ENCODE measurements at regions not wholly inside any gene's neighbourhood (a gene's known extent, or its start where the extent isn't known, plus 50 kb on each side); places are given as distances from the start of the nearest gene placed in this dataset.
"Not testable (repeated sequence)": the region's sequence is repeated elsewhere in the genome, so short reads cannot be mapped to it uniquely, and the experiment has no call there.

DNA sequence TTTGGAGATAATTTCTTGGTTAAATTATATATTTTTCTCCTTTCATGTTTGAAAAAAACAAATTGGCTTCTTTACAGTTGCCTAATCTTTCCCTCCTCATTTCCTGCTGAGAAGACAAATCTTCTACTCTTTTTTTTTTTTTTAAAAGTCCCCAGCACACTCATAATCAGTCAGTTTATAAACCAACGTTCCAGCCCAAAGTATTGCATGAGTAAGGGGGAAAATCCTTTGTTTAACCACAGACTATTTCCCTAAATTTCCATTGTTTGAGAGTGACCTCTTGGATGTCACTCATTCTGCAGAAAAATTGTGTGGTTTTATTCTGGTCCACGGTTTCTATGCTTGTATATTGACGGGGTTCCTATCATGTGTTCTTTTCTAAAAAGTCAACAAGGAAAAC, 55.1 kb upstream of the TLR4 start:
- no peak for DNase-seq (ENCODE audit: low spot score)

DNA sequence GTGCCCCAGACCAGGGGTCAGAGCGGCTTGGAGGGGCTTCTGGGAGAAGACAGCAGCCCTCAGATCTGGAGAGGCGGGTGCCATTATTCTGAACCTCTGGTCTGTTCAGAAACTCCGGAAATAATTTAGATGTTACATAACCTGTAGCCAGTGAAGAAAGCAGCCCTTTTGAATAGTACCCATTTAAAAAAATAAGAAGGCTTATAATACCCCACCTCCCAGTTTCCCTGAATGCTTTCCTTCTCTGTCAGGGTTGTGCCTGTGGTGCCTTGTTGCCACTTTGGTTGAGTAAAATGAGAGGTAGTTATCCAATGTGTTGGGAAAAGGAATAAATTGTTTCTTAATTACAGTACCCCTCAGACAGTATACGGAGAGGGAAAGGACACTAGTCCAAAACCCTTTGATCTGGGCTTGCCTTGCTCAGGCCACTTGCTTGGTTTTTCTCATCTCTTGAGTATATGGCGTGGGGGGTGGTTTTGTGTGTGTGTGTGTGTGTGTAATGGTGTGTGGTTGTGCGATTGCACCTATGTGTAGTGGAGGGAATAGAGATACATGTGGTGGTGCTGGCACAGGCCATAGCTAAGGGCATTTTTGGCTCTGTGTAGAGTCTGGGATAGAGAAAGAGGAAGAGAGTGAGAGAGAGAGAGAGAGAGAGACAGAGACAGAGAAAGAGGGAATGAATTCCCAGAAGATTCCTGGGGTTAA, 59.1 kb upstream of the TLR4 start:
- peak; percentile 25 for DNase-seq (ENCODE audit: low spot score)

DNA sequence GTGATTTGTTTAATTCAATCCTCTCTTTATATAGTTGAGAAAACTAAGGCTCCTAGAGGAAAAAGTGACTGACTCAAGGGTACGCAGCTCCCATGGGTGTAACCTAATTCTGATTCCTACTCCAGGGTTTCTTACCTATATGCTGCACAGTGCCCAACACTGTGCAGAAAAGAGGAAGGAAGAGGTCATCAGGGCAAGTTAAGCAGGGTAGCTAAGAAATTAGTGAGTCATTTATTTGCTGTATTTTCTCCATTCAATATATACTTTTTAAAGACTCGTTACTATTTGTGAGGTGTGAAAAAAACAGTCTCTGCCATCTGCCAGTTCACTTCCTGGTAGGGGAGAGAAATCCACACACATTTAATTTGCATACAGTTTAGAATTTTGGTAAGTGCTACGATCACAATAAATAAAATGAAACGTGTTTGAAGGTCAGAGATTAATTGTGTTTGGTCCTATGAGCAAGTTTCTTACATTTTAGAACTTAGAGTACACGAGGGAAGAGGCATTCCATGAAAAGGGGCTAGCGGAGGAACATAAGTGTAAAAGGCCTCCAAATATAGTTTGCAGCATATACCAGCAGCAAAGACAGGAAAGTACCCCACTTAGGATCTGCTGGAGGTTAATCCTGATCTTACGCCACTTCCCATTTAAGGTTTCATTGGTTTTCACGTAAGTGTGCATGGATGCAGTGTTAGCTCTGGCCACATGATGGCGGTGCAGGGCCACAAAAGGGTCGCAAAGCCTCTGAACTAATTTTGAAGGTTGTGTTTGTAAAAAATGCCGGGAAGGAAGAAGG, 59.9 kb upstream of the TLR4 start:
- peak; percentile 86 for DNase-seq (ENCODE audit: low spot score)

DNA sequence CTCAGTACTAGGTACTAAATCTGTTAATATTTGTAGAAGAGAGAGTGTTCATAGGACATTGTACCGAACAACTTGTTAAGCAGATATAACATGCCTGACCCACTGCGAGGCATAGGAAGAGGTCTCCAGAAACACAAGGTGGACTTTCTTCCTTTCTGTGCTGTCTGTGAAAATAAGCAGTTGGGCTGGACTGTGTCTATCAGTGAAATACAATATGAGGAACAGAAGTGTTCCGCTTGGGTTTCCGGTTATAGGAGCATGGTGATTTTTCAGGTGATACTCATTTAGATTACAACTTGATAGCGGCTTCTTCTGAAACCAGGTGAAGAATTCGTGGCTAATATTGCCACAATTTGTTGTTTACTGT, 60.9 kb upstream of the TLR4 start:
- DNase-seq (ENCODE audit: low spot score) = no peak

DNA sequence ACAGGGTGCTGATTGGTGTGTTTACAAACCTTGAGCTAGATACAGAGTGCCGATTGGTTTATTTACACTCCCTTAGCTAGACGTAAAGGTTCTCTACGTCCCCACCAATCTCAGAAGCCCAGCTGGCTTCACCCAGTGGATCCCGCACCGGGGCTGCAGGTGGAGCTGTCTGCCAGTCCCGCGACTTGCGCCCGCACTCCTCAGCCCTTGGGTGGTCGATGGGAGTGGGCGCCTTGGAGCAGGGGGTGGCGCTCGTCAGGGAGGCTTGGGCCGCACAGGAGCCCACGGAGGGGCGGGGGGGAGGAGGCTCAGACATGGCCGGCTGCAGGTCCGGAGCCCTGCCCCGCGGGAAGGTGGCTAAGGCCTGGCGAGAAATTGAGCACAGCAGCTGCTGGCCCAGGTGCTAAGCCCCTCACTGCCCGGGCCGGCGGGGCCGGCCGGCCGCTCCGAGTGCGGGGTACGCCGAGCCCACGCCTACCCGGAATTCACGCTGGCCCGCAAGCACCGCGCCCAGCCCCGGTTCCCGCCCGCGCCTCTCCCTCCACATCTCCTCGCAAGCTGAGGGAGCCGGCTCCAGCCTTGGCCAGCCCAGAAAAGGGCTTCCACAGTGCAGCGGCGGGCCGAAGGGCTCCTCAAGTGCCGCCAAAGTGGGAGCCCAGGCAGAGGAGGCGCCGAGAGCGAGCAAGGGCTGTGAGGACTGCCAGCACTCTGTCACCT, 61.5 kb upstream of the TLR4 start:
- DNase-seq (ENCODE audit: low spot score) = not testable (repeated sequence)

DNA sequence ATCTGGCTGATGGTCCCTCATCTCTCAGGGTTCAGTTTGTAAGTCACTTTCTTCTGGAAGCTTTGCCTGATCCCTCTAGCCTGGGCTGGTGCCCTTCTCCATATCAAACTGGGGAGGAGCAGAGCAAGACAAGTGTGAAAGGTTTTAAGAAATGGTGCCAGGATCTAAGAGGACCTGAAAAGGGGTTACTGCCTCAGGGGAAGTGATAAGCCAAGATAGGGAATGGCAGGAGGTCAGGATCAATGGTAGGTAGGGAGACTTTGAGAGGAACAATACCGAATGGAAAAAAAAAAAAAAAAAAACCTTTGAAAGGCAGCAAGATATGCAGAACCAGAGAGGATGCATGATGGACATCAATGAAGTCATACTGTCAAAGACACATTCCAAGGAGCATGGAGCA, 67.5 kb upstream of the TLR4 start:
- DNase-seq (ENCODE audit: low spot score) = no peak

DNA sequence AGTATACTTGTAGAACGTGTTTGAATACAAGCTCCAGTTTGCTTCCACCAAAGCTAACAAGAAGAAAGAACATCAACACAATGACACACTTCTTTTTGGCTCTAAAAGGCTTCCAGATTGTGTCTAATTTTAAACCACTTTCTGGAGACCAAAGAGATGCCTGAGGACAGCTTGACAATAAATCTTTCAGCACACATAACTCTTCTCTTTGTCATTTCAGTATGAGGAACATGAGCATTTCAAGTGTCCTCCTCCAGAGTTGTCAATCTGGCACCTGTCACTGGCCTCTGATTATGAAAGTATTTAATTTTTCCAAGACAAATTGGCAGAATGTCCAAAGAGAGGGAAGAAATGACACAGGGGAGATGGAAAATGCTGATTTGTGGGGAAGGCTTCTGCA, 79.0 kb upstream of the TLR4 start:
- no peak for DNase-seq (ENCODE audit: low spot score)

DNA sequence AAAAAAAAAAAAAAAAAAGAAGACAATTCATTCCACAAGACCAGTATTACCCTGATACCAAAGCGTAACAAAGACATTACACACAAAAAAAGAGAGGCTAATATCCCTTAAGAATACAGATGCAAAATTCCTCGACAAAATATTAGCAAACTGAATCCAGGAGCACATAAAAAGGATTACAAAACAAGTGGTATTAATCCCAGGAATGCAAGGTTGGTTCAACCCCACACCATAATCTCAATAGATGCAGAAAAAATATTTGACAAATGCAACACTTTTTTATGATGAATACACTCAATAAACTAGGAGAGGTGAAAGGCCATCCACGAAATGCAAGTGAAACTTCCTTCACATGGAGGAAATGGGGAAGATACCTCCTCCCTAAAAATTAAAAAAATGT, 80.1 kb upstream of the TLR4 start:
- DNase-seq (ENCODE audit: low spot score) = no peak

DNA sequence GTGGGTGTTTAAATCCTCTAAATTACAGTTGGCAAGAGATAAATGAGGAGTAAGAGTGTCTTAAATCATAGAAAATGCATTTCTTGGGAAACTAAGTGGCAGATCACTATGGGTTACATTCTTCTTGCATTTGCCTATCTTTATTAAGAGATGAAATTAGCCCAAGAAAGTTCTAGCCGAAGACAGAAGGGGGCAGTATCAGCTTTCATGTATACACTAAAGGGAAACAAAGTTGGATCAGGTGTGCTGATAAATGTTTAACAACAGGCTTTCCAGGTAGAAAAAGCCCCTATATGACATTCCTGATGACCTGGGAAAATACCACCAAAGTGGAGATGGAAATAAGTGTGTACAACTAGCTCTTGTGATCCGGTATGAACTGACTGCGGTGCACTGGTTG, 81.9 kb upstream of the TLR4 start:
- no peak for DNase-seq (ENCODE audit: low spot score)

DNA sequence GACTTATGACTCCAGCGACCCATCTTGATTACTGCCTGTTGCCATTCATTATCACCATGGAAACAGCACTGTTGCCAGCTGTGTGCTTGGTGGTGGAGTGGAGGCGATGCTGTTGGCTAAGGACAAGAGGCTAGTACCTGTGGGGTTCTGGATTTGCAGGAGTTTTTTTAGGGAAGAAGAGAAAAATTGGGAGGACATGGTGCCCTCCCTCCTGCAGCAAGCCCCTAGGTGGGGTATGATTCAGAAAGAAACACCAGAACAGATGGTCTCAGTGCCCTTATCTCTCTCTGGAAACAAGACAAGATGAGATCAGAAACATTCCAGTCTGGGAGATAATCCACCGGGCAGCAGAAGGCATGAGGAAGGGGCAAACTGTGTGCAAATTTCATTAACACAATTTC, 87.8 kb upstream of the TLR4 start:
- DNase-seq (ENCODE audit: low spot score) = no peak

DNA sequence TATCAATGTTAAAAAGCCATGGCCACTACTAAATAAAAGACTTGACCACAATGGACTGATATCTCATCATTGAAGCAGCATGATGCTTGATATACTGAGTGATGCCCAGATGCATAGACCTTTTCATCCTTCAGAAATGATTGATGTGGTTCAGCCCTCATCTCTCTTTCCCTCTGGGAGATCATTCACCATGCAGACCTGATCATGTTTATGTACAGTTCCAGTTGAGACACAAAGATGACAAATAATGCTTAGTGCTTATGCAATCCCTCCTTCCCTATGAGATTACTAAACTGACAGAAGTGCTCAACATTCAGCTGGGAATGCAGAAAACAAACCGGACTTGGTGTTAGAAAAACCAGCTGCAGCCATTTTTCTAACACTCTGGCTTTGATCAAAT, 91.9 kb upstream of the TLR4 start:
- DNase-seq (ENCODE audit: low spot score) = no peak

DNA sequence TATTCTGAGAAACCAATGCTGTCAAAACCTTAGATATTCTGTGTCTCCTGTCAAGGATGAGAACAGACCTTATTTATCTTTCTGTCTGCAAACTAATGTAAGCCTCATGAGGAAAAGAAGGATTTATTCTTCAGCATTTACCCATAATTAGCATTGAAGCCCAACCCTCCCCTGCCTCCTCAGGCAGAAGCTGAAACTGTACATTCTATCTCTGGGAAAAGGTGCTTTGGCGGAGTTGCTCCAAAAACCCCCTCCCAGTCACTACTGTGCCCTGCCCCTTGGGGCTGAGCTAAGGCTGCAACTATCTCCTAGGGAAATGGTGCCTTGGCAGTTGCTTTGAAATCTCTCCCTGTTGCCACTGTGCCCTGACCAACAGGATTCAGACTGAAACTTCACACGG, 106.2 kb upstream of the TLR4 start:
- DNase-seq (ENCODE audit: low spot score) = no peak

DNA sequence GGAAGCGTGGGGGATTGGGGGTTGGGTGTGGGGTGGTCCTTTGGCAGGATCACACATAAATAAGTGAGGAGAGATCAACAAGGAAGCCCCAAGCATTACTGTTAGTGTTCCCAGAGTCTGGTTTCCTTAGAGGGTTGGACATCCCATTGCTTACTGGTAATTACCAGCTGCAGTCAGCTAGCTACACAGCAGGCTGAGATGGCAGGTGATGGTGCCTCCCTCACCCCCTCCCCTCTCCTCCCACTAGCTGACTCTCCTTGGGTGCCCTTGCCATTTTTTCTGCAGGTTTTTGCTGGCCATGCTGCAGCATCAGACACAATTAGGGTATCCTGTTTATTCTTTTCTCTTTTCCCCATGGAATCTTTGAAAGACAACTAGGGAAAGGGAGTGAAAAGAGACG, 107.5 kb upstream of the TLR4 start:
- no peak for DNase-seq (ENCODE audit: low spot score)

DNA sequence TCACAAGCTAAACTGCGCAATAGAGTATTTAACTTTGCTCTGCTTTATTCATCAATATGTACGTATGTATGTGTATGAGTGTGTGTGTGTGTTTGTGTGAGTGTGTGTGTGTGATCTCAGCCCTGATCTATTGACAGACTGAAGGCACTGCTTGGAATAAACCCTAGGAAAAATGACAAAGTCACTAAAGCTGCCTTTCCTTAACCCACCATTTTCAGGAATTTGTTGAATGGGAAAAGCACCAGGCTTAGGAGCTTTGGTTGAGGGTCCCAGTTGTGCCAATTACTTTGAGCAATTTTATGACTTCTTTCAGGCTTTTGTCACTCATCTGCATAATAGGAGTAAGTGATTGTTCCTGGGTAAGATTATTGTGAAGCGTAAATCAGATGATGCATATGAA, 108.6 kb upstream of the TLR4 start:
- no peak for DNase-seq (ENCODE audit: low spot score)

DNA sequence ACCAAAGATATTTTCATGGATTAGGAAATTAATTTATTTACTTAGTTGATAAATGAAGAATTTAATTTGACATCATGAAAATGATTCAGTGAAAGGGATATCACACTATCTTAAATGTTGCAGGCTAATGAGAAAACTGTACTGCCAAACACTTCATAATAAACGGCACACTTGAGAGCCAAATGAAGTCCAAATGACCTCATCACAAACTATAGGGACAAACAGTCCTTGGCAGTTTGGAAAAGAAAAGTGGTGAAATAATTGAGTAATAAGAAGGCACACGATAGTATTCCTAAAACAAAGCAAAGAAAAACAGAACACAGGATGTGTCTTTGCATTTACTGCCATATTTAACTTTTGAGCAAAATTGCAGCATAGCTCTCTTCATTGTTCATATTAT, 116.9 kb upstream of the TLR4 start:
- no peak for DNase-seq (ENCODE audit: low spot score)

DNA sequence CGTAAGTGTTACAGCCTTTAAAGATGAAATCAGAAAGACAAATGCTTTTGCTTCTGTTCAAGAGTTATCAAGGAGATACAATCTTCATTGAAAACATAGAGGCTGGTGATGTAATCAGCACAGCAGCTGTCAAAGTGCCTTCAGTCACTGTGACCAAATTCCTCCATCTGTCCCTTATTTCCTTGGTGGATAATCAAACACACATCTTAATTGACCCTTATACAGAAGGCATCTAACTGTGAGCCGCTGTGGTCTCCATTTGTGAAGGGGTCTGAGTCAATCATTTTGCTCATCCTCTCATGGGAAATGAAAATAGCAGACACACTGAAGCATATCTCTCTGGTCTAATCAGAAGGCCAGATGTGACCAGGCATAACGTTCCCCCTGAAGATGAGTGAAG, 130.1 kb upstream of the TLR4 start:
- no peak for DNase-seq (ENCODE audit: low spot score)

DNA sequence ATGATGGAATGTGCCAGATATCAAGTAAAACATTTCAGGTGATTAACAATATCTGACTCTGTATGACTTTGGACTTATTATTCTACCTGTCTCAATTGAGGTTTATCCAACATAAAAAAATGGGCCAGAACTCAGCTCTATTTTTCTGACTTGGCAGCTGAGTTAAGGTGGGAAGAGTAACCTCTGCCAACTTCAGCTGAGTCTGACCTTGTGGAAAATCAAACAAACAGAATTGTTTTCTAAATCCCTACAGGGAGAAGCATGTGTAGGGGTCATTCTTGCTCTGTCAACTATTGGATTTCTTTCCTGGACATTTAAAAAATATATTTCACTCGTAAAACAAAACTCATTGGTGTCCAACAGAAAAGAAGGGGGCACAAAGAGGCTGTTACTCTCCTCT, 139.4 kb upstream of the TLR4 start:
- no peak for DNase-seq (ENCODE audit: low spot score)

DNA sequence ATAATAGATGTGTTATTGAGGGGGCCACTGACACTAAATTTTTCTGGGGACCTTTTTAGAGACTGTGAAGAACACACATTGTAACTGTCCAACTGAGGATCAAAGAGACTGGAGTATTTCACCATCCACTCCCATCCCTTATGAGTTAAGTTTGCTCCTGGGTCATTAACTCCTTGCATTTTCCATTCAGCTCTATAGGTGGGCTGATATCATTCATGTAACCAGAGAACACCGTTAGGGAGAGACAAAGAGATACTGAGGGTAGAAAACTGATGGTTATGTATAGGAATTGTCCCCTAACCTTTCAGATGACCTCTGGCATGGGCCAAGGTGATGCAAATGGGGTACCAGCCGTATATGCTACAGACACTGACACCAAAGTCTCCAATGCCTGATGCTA, 142.4 kb upstream of the TLR4 start:
- DNase-seq (ENCODE audit: low spot score) = no peak

DNA sequence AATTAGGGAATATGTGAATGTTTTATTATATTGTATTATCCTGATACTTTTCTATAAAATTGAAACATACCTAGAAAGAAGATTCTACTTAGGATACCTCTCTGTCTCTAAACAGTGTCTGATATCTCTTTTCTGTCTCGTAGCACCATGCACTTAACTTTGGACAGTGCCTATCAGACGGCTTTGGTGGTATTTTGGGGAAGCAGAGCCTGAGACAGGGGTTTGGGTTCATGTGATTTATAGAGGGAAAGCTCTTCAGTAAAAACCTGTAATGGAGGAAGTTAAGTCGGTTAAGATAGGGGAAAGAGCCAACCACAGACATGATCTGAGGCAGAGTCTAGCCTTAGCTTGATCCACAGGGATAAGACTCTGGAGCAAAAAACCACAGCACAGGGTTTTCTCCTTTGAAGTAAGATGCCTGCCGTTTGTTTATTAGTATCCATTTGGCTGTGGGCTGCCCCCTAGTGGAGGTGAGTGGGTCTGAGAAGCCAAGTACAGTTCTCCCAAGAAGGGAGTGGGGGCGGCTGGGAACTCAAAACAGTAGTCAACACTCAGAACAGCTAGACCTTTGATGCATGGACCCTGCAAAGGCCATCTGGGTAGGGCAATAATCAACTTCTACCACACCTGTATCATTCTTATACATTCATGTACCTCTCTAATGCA, 141.2 kb upstream of the ASTN2 start:
- DNase-seq (ENCODE audit: low spot score) = peak; percentile 70

DNA sequence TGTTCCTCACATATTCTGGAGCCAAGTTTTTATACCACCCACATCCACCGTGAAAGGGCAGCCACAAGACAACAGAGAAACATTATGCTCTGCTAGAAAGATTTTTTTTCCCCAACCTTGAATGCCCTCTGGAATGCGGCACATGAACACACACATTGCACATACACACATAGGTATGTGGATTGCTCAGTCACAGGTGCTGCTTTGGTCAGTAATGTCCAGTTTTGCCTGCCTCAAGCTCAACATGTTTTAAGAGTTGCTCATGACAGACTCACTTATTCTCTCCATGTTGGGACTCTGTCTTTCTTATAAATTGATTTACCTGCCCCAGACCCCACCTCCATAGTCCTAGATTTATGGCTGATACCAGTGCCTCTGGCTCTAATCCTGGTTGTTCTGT, 138.0 kb upstream of the ASTN2 start:
- no peak for DNase-seq (ENCODE audit: low spot score)

DNA sequence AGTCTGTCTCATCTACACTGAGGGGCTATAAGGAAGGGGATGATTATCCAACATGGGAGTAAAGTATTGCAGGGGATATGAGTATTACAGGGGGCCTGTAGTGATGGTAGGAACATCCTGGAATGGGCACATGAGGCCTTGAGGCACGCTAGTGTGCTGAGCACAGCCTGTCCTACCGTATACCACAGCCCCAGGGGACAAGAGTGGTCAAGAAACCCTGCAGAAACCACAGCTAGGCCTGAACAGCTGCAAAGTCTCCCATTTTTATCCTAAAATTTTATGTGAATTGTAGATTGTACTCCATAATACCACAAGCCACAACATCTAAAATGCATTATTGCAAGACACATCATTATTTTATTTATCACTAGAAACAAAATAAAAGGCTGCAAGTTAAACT, 136.3 kb upstream of the ASTN2 start:
- no peak for DNase-seq (ENCODE audit: low spot score)

DNA sequence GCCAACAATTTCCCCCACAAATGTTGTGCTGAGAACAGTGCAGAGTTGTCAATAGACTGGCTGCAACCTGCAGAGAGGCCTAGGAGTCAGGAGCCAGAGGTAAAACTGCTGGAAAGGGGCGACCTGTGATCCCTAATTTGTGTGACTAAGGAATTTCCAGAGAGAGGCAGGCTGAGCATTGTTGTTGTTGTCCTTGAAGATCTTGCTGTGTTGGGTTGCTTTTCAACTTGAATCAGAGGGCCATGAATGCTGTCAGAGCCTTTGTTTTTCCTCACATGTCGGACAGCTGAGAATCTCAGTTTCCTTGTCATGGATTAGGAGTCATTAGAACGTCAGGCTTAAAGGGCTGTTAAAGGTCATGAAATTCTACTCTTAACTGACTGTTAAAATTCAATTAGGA, 134.6 kb upstream of the ASTN2 start:
- no peak for DNase-seq (ENCODE audit: low spot score)

DNA sequence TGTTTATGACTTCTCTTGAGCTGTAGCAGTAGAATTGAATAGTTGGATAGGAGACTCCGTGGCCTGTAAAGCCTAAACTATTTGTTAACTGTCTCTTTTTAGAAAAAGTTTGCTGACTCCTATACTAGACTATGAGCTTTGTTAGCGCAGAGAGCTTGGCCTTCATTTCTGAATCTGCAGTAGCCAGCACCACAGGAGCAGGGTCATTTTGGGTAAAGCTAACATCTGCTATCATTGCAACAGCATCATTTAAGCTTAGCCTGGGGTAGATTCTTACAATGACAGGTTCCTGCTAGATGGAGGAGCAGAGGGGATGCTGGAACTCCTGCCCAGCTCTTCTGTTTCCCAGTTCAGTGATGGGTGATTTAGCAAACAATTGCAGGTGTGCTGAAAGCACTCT, 133.7 kb upstream of the ASTN2 start:
- DNase-seq (ENCODE audit: low spot score) = no peak

Data from pons (tissue), 1 donor.